Cerebellar cortex (tissue), 1 donor: ENCODE measurements at regions not wholly inside any gene's neighbourhood (a gene's known extent, or its start where the extent isn't known, plus 50 kb on each side); places are given as distances from the start of the nearest gene placed in this dataset.

Experiments used
- DNase-seq: peaks from one replicate; pipeline ENCODE4 v3.0.0-alpha.2; 2015; ENCODE audit warnings: low spot score

DNA sequence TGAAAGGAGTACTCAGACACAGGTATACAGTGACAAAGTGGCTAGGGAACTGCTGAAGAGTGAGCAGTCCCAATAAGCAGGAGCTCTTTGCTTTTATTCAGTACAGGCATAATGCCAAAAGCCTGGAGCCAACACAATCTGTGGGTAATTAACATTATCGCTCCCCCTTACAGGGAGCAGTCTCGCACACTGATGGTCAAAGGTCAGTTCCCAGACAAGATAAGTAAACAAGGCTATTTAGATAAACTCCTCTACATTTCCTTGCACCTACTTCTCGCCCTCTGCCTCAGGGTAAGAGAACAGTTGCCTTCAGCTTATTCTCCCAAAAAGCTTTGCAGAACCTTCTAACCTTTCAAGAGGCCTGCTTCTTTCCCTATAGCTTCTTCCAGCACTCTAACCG is 73.9 kb upstream of the TAF9B start:
- no peak for DNase-seq

DNA sequence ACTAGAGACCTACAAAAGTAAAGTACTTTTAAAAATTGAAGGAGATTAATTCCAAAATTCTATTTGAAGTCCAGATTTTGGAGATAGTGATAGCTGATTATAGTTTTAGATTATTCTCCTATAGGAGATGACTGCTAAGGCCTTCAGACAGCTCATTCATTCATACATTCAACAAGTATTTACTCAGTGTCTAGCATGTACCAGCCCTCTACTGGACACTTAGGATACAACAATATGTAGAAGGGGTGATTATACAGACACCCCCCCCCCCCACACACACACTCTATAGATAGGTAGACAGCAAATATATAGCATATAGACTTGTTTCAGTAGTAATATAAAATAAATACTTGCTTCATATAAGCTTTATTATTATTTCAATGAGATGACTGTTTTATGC is 60.4 kb upstream of the TAF9B start:
- DNase-seq = peak; percentile 4
